NCI-H748 treated with DMSO at 0.1 percent for 48 hours (cell line): ENCODE measurements at regions not wholly inside any gene's neighbourhood (a gene's known extent, or its start where the extent isn't known, plus 50 kb on each side); places are given as distances from the start of the nearest gene placed in this dataset.

Experiments
- DNase-seq: peaks from one replicate; lab custom pipeline; 2025; lab: John Stamatoyannopoulos, UW

DNA sequence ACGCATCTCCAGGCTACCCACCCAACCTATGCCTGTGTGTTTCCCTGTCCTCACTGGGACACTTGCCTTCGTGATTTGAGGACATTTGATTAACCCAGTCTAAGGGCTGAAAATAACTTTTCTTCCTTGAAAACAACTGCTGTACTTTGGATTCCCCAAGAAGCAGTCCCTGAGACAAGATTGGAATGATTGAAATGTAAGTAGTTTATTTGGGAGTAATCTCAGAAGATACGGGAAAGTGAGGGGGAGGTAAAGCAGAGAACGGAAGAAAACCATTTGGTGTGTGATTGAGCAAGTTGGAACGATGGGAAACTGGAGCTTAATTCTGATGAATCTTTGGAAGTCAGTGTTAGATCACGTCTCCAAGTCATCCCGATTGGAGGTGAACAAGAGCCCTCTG lies 143.8 kb upstream of the LMCD1 start:
- DNase-seq, result no peak

DNA sequence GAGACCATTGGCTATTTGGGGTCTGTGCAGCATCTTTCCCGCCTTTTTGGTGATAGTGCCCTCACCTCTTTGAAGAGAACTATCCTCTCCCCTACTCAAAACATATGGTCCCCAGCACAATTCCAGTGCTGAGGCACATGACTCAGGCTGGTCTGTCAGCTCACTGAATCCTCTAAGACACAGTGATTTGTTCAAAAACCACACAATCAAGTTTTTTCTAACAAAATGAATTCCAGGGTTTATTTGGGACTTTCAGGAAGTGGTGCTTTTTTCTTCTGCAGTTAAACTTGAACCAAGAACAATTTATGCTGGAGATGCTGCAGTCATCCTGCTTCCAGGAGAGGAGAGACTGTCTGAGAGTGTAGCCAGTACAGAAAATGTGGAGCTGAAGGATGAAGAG lies 142.5 kb upstream of the LMCD1 start:
- DNase-seq, result no peak

DNA sequence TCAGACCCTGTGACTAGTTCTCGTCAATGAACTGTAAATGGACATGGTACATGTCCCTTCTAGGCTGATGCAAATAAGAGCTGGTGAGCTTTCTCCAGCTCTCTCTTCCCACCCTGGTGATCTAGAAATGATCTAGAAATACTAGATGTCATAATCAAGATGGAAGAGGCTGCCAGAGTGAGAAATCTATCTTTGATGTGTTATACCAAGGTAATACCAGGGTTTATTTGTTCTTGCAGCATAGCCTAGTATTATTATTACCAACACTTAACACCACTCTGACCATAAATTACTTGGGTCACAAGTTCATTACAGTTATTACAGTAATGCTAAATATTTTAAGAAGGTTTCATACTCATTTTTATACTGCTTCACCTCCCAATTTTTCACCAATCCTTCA lies 138.4 kb upstream of the LMCD1 start:
- no peak for DNase-seq

DNA sequence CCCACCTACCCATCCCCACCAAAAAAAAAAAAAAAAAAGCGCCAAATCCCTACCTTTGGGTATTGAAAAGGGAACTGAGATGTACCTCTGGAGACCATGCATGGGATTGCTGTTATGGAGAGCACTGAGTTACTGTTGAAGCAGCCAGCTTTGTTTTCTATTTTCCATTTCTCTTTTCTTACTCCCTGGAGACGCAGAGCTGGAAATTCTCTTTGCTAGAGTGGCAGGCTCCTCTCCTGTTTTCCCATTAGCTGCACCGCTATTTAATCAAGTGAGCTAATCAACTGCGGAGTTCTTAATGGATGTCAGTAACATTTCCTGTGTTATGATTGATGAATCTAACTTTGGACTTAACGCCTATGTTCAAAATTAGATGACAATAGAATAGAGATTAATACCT lies 136.1 kb upstream of the LMCD1 start:
- DNase-seq, result no peak

DNA sequence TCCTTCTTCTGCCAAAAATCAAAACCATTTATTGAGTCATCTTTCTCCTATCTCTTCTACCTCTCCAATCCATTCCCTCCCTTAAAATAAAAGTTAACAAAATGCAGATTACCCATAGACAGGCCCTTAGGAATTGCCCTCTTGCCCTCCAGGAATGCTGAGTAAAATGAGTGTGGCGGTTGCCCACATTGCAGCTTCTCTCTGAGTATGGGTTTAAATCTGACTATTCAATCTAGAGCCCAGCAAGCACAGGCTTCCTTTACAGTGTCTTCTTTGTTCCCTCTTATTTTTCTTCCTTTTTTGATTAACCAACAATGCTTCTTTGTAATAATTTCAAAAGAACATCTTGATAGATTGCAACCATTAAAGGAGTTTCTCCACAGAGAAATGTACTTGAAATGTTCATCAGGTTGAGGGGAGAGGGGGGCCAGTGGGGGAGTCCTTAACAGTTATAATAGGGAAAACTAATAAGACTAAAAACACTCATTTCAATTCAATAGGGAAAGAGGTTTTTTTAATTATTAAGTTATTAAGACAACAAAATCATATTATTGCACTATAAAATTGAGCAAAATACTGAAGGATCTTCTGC lies 135.3 kb upstream of the LMCD1 start:
- DNase-seq, result no peak

DNA sequence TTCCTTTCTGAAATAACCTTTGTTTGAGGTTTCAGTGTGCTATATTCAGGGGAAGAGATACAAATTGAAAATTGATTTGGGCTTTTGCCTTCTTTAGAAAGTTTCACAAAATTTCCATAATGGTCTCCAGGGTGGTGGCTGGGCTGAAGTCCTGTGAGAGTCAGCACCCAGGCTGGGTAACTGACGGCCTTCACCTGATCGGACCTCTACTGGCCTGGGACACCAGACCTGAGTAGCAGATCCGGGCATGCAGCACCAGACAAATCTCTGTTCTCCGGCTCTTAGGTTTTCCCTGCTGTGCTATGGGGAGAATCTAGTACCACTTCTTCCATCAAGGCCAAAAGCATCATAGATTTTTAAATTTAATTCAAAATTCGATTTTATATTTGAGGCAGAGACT lies 133.0 kb upstream of the LMCD1 start:
- DNase-seq, result no peak

DNA sequence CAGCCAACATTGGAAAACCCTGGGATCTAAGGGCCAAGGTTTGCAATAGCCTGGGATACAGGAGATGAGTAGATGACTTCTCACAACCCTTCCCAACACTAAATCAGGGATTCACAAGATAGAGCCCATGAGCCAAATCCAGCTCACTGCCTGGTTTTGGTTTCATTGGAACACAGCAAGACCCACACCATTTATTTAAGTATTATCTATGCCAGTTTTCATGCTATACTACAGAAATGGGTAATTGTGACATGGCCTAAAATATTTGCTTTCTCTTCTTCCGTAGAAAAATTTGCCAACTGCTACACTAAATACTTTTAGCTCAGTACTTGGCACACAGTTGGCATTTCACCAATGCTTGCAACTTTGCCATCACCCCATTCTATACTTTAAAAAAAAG lies 132.0 kb upstream of the LMCD1 start:
- DNase-seq, result no peak

DNA sequence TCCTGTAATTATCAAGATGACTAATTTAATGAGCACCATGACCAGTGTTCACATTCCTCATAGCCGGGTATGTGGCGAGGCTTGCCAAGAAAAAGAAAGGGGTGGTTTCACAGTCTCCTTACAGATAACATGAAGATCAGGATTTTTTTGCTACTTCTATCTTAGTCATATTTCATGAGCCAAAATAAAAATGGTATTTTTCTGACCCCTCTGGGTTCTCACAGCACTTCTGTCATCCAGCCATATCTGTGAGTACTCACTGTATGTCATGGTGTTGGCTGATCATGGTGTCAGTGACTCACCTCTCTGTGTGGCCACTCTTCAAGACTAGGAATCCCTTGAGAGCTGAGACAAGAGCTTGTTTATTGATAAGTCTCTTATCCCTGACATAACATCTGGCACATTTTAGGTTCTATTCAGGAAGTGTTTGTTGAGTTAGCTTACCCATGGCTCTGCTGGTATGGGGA lies 130.5 kb upstream of the LMCD1 start:
- DNase-seq, result no peak

DNA sequence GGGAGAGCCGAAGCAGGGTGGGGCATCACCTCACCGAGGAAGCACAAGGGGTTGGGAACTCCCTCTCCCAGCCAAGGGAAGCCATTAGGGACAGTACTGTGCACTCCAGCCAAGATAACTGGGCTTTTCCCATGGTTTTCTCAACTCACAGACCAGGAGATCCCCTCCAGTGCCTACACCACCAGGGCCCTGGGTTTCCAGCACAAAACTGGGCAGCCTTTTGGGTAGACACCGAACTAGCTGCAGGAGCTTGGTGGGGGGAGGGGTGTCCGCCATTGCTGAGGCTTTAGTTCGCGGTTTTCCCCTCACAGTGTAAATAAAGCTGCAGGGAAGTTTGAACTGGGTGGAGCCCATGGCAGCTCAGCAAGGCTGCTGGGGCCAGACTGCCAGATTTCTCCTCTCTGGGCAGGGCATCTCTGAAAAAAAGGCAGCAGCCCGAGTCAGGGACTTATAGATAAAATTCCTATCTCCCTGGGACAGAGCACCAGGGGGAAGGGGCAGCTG lies 129.6 kb upstream of the LMCD1 start:
- DNase-seq, result no peak

DNA sequence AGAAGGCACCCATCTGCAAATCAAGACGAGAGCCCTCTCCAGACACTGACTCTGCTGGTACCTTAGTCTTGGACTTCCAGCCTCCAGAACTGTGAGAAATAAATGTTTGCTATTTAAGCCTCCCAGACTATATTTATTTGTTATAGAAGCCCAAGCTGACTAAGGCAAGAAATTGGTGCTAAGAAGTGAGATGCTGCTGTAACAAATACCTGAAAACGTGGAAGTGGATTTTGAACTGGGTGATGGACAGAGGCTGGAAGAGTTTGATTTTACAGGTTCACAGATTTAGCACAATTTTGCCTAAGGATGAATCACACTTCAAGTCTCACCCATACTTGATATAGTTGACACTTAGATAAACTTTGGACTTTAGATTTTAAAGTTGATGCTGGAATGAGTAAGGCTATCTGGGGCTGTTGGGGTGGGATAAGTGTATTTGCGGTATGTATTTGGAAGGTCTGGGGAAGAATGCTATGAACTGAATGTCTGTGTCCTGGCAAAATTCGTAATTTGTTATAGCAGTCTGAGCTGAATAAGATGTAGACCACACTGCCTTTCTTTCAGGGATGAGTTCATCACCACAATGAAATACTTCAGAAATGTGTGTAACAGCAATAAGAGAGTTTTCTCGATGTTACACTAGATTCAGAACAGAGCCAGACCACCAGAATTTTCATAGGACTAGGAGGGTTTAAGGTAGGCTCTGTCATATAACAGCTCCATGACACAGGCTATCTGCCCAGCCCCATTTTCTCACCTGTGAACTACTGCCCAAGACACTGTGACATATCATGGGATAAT lies 120.5 kb upstream of the LMCD1 start:
- no peak for DNase-seq

DNA sequence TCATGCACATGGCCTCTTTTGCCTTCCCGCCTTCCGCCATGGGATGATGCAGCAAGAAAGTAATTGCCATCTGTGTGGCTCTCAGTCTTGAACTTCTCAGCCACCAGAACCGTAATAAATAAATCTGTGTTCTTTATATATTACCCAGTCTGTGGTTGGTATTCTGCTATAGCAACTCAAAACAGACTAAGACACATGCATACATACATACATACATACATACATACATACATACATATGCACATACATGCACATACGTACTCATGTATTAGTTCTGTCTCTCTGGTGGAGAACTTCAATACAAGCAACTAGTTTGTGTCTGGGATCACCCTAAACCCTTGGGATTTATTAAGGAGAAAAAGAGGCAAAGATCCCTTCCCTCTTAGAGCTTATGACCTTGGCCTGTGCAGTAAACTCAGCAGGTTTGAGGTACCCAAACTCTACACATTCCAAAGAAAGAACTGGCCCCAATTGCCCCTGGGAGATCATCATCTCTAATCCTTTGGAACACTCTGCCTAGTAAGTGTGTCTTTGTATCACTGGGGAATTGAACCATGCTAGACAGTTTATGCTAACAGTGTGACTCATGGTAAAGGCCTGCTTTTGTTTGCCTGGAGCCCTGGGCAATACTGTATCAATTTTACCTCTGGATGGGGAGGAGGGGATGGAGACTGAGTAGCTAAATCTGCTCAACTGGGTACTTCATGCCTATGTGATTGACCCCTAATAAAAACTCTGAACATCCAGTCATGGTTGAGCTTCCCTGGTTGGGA lies 115.6 kb upstream of the LMCD1 start:
- no peak for DNase-seq

DNA sequence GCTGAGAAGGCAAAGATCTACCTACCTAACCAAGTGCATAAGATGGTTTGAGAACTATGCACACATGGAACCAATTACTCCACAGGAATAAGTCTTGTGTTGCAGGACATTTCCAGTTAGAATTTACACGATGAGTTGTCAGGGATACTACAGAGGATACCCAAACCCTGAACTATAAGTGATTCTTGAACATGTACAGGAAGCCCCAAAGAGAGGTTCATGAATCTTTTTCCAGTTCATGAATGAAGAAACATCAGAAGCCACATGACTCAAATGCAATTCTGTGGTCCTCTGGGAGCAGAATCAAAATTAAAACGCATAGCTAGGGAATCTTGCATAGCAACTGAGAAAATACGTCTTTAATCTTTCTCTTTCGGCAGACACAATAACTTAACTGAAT lies 114.1 kb upstream of the LMCD1 start:
- no peak for DNase-seq

DNA sequence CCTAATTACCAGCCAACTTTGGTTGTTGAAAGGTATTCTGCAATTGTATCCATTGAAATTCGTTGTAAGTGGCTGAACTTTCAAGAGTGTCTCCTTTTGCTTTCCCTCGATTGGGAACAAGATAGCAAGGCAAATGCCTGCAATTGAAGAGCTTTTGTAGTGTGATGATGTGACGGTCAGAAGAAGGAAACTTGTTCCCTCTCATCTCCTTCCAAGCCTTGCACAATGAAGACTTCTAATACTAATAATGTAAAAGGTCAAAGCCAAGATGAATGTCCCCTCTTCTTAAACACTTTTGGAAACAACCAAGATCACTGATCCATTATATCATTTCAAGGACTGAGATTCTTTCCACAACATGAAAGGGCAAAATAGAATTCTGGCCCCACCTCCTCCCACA lies 101.9 kb upstream of the LMCD1 start:
- no peak for DNase-seq

DNA sequence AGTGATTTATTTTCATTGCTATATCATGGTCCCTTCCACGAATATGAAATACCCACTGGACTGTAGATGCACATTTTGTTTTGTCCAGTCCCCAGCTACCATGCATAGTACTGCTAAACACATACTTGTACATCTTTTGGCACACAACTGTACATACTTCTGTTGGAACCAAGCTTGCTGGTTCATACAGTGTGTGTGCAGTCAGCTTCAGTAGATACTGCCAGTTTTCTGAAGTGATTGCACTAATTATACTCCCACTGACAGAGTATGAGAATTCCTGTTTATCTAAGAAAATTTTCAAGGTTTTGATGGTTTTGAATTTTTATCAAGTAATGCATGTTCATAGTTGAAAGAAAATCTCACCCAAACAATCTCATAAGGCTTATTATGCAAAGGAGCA lies 100.7 kb upstream of the LMCD1 start:
- no peak for DNase-seq

DNA sequence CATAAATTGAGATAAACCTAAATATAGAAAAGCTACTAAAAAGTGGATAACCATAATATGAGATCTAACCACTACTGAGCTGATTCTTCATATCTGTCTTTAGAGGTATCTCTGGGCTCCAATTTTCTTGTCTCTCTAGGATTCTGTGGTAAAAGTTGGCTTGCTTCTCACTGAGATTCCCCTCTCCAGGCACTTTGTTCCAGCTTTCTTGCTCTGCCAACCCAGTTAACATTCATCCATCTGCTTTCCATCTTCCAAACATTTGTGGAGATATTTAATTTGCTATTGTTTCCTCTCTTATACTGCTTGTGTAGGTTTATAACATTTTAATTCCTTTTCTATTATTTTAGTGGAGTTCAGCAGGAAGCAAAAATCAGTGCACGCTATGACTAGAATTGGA lies 97.6 kb upstream of the LMCD1 start:
- DNase-seq, result no peak

DNA sequence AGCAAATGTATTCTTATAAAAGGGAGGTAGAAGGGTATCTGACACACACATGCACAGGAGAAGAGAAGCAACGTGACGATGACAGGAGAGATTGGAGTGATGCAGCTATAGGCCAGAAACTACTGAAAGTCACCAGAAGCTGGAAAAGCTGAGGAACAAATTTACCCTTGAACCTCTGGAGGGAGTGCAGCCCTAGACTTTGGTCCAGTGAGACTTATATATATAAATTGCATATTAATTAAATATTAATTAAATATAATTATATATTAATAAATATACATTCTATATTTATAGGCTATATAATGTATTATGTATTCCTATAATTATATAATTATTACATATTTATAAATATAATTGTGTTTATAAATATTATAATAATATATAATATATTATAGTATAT lies 96.5 kb upstream of the LMCD1 start:
- no peak for DNase-seq

DNA sequence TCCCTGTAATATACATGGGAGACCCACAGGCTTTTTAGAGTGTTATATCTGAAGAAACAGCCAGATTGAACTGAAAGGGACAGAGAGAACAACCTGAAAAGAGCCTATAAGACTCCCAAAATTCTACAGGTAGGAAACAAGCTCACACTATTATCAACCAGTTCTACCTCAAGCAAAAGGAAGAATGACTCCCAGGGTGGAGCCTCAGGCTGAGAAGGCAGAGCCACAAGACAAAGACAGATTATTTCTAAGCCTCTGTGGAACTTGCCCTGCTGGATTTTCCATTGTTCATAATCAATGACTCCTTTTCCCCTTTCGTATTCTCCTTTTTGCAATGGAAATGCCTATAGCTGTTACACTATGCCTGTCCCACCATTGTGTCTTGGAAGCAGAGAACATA lies 95.1 kb upstream of the LMCD1 start:
- no peak for DNase-seq

DNA sequence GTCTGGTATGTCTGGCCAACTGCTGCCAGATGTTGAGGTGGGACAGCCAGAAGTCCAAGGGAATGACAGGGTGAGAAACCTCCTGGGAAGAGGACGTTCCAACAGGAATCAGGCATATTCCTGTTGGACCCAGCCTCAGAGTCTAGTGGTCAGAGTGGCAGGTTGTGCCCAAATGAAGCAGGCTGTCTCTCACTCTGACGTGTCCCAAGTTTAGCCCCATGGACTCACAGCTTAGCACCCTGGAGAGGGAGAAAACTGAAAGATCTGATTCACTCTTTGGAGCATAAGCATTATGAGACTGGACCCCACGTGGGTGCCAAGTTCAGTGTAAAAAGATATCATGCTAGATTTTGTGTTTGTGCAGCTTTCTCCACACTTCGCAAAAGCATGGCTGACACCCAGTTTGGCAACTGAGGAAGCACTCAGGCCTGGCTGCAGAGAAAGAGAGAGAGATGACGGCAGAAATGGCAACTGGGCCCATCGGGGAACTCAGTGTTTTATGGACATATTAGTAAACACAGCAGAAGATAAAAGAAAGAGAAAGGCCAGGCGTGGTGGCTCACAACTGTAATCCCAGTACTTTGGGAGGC lies 88.2 kb upstream of the LMCD1 start:
- no peak for DNase-seq

DNA sequence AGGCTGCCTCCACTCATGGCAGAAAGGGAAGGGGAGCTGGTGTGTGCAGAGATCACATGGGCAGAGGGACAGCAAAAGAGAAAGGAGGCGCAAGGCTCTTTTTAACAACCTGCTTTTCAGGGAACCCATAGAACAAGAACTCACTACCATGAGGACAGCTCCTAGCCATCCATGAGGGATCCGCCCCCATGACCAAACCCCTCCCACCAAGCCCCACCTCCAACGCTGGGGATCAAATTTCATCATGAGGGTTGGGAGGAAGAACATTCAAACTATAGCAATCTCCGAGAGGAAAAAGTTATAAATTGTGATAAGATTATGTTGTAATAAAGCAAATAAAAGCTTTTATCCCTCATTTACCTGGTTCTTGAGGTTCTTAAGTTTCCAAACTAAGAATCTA lies 84.7 kb upstream of the LMCD1 start:
- DNase-seq, result no peak

DNA sequence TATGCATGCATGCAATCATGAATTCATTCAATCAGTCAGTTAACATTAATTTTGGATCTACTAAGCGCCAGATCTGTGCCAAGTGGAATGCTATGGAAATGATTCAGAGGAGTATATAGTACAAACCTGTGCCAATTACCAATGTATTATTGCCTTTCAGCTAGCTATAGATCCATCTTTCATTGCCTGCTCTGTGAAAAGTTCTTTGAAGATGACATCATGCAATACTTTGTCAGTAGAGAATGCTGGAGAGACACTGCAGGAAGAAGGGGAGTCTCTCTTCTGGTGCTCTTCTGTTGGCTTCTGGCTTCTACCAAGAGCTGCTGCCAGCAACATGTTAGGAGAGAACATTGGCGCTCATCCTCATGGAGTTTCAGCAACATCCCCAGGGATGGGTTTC lies 81.0 kb upstream of the LMCD1 start:
- DNase-seq, result no peak

DNA sequence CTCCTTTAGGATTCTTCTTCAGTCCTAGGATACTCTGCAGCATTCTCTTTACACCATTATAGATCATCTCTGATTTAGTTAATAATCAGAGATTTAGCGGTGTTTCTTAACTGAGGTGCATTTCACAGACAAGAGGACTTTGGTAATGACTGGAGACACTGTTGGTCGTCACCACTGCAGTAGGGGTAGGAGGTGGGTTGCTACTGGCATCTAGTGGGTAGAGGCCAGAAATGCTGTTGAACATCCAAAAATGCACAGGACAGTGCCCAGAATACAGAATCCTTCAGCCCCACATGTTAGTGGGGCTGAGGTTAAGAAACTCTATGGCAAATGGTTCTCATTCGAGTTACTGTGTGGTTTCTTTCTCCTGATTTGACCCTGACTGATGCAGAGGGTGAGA lies 80.4 kb upstream of the LMCD1 start:
- no peak for DNase-seq

DNA sequence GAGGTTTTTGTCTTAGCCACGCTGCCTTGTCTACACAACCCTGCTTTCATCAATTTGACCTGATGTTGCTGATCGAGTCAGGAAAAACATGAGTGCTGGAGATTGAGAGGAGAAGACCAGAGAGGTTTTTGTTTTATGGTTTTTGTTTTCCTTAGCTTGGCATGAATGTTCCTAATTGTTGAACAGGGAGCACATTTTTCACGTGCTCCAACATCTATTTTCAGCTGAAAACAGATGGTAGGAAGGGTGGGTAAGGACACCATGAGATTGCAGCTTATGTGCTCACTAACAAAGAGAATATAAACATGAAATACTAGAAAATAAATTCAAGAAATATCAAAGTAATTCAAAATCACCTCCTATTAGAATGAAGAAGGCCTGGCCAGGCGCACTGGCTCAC lies 79.9 kb upstream of the LMCD1 start:
- no peak for DNase-seq

DNA sequence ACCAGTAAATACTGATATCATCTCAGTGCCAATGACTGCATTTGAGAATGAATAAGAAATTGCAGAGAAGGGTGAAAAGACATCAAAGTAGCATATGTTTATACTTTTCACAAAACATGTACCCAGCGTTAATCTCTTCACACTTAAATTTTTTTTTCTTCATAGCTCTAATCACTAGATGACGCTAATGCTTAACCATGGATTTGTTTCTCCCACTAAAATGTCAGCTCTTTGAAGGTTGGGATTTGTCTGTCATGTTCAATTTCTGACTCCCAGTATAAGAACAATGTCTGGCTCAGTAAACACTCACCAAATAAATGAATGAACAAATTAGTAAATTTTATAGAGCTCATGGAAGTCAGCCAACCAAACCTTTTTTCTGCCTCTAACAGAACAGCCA lies 78.3 kb upstream of the LMCD1 start:
- no peak for DNase-seq
